A549 (cell line): ENCODE measurements at regions not wholly inside any gene's neighbourhood (a gene's known extent, or its start where the extent isn't known, plus 50 kb on each side); places are given as distances from the start of the nearest gene placed in this dataset.

Experiments used
- ATAC-seq, 2 experiments: fragments of 200-7000 bp in 1 of 2; fragments of >200 bp in 1 of 2; cut with Nextera tagmentation in 1 of 2; cut with Tn5 transposase in 1 of 2; 3 replicates each; pipeline versions ENCODE4 v1.8.0 to v1.9.1; 2018 to 2020; ENCODE audit warnings: mild to moderate bottlenecking in 1 of 2, moderate library complexity in 1 of 2
- CTCF ChIA-PET: fragments of 300-600 bp; sonication (Branson Sonifier 250); formaldehyde crosslinking; extraction: SDS; loops from one replicate; lab custom pipeline; 2021; ENCODE audit warnings: antibody characterized with exemption, inconsistent platforms; lab: Yijun Ruan, JAX
- POLR2A ChIA-PET: fragments of 350-600 bp; formaldehyde crosslinking; extraction: SDS; loops from one replicate; lab custom pipeline; 2021; ENCODE audit warnings: antibody characterized with exemption, inconsistent platforms; lab: Yijun Ruan, JAX
- DNase-seq, 2 experiments: peaks; one replicate each; pipeline versions ENCODE4 v3.0.0 to v3.0.0-alpha.2; 2011 to 2016; ENCODE audit warnings: low read depth in 1 of 2, low spot score in 1 of 2
- FAIRE-seq: peaks from 2 replicates; lab custom pipeline; 2011; peaks lifted over from hg19 to GRCh38; lab: Jason Lieb, UNC
- H3K27ac ChIP-seq, 2 experiments: fragments of >200 bp; sonication (Bioruptor Twin); formaldehyde crosslinking; 3 replicates each; pipeline ENCODE4 v1.5.1; 2016 to 2017
- H3K4me1 ChIP-seq: fragments of >200 bp; sonication (Bioruptor Twin); formaldehyde crosslinking; 3 replicates; pipeline ENCODE4 v1.6.1; 2016
- H3K4me2 ChIP-seq: fragments of >200 bp; sonication (Bioruptor Twin); formaldehyde crosslinking; 3 replicates; pipeline ENCODE4 v1.6.1; 2016
- H3K4me3 ChIP-seq: fragments of >200 bp; sonication (Bioruptor Twin); formaldehyde crosslinking; 3 replicates; pipeline ENCODE4 v1.5.1; 2016
- H3K9me3 ChIP-seq: fragments of >200 bp; sonication (Bioruptor Twin); formaldehyde crosslinking; 3 replicates; pipeline ENCODE4 v1.6.1; 2016
- EHF ChIP-seq: fragments of 250-450 bp; sonication (Bioruptor Pico); IDR thresholded peaks from 2 replicates; pipeline ENCODE4 v1.5.0; 2020; ENCODE audit warnings: mild to moderate bottlenecking
- ESRRA ChIP-seq: fragments of 150-350 bp; IDR thresholded peaks from 2 replicates; pipeline ENCODE4 v1.6.1; 2014; ENCODE audit warnings: mild to moderate bottlenecking, low read length, borderline replicate concordance
- FOXS1 ChIP-seq: fragments of 250-450 bp; sonication (Bioruptor Pico); IDR thresholded peaks from 2 replicates; pipeline ENCODE4 v1.5.0; 2020; ENCODE audit warnings: mild to moderate bottlenecking, moderate library complexity
- HOXA7 ChIP-seq: fragments of 250-450 bp; sonication (Bioruptor Pico); IDR thresholded peaks from 2 replicates; pipeline ENCODE4 v1.5.0; 2020; ENCODE audit warnings: mild to moderate bottlenecking, moderate library complexity
- HOXB13 ChIP-seq: fragments of 250-450 bp; sonication (Bioruptor Pico); IDR thresholded peaks from 2 replicates; pipeline ENCODE4 v1.5.0; 2020; ENCODE audit warnings: low read depth, mild to moderate bottlenecking, moderate library complexity
- MAFK ChIP-seq: fragments of 450-650 bp; IDR thresholded peaks from 2 replicates; pipeline ENCODE4 v1.6.1; 2014; ENCODE audit not compliant: partially characterized antibody
- MYC ChIP-seq: IDR thresholded peaks from 2 replicates; pipeline ENCODE4 v1.6.1; 2012; ENCODE audit warnings: mild to moderate bottlenecking, inconsistent platforms, low read length, improper control_type of control experiment, borderline replicate concordance
- PHF8 ChIP-seq: fragments of 200-600 bp; sonication (generic); IDR thresholded peaks from 2 replicates; pipeline ENCODE4 v1.6.1; 2016; ENCODE audit warnings: low read depth, mild to moderate bottlenecking, antibody characterized with exemption, moderate library complexity, borderline replicate concordance
- POLR2AphosphoS2 ChIP-seq: conservative IDR thresholded peaks from 2 replicates; pipeline ENCODE4 v1.6.1; 2012; ENCODE audit warnings: low read length, improper control_type of control experiment, inconsistent platforms
- RCOR1 ChIP-seq: fragments of 150-350 bp; IDR thresholded peaks from 2 replicates; pipeline ENCODE4 v1.6.1; 2014; ENCODE audit warnings: antibody characterized with exemption, low read length, low read depth
- RFX5 ChIP-seq: fragments of 450-650 bp; IDR thresholded peaks from 2 replicates; pipeline ENCODE4 v1.7.1; 2014; ENCODE audit warnings: antibody characterized with exemption, mild to moderate bottlenecking, moderate library complexity
- TP53 ChIP-seq: fragments of 250-450 bp; sonication (Bioruptor Pico); IDR thresholded peaks from 2 replicates; pipeline ENCODE4 v1.5.0; 2021; ENCODE audit warnings: mild to moderate bottlenecking, moderate library complexity
- ZC3H11A ChIP-seq: fragments of 450-650 bp; IDR thresholded peaks from 2 replicates; pipeline ENCODE4 v1.6.1; 2014; ENCODE audit warnings: antibody characterized with exemption, mild to moderate bottlenecking
- ZSCAN20 ChIP-seq: fragments of 250-450 bp; sonication (Bioruptor Pico); IDR thresholded peaks from 2 replicates; pipeline ENCODE4 v1.8.0; 2022; ENCODE audit warnings: mild to moderate bottlenecking, moderate library complexity
- WGBS: methylation state at CpG from one replicate; pipeline ENCODE4 v1.1.6; 2017; ENCODE audit errors: missing lambda C conversion rate; 5-methylcytosine and 5-hydroxymethylcytosine counted together
- TF ChIP-seq, protein P1 (sequence below): fragments of 450-650 bp; IDR thresholded peaks from 2 replicates; pipeline ENCODE4 v1.6.1; 2014; ENCODE audit warnings: antibody characterized with exemption
- TF ChIP-seq, protein P2 (sequence below): fragments of 200-600 bp; sonication (generic); IDR thresholded peaks from 2 replicates; pipeline ENCODE4 v1.6.1; 2016; ENCODE audit warnings: antibody characterized with exemption, mild to moderate bottlenecking, moderate library complexity
- TF ChIP-seq, protein P3 (sequence below): fragments of 250-450 bp; sonication (Bioruptor Pico); IDR thresholded peaks from 2 replicates; pipeline ENCODE4 v1.5.0; 2021; ENCODE audit warnings: mild to moderate bottlenecking, moderate library complexity, borderline replicate concordance
- TF ChIP-seq, protein P4 (sequence below): fragments of >200 bp; sonication (Bioruptor Twin); formaldehyde crosslinking; IDR thresholded peaks from 2 replicates; pipeline ENCODE4 v1.6.1; 2016
- TF ChIP-seq, protein P5 (sequence below): fragments of >200 bp; sonication (Bioruptor Twin); formaldehyde crosslinking; IDR thresholded peaks from 3 replicates; pipeline ENCODE4 v1.5.1; 2016

DNA sequence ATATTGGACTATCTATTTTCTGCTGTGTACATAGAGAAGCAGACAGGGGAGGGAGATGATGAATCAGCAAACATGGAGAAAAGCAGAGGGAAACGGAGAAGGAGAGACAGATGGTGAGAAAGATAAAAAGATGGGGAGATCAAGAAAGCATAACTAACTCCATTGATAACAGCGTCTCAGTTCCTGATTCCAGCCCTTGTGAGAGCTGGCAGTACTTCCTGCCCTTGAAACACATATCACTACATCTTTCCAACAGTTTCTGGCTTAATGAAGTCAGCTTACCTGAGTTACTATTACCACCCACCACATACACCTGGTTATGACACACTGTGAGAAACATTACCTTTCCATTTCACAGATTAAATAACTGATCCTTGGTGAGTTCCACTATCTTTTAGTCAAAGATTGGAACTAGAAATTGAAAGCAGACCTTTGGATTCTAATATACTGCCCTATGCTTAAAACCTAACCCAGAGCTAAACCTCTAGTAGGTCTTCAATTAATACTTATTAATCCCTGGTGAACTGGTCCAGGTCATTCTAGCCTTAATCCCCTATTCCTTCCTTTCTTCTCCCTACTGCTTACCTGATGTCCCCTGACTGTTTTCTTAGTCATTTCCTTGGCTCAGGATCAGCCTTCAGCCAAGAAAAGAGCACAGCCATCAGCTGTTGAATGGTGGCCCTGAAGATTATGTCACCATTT, 346.6 kb upstream of the CCL2 start:
- Histone ChIP-seq H3K4me2 (no peak overlapping the region), H3K4me3 (no peak overlapping the region), H3K9me3 (no peaks in the 10 kb centered on the region), H3K27ac (no peak overlapping the region), H3K4me1 (no peaks in the 10 kb centered on the region)
- POLR2A ChIA-PET, result no interaction called here
- no peak for DNase-seq
- ATAC-seq, result no peak
- TF ChIP-seq, protein P1, sequence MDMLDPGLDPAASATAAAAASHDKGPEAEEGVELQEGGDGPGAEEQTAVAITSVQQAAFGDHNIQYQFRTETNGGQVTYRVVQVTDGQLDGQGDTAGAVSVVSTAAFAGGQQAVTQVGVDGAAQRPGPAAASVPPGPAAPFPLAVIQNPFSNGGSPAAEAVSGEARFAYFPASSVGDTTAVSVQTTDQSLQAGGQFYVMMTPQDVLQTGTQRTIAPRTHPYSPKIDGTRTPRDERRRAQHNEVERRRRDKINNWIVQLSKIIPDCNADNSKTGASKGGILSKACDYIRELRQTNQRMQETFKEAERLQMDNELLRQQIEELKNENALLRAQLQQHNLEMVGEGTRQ, result no peak
- no peak for TF ChIP-seq POLR2AphosphoS2
- no peak for FAIRE-seq
- CTCF ChIA-PET, result interaction anchor here (0.6 kb wide), 1 partner anchor 20 kb away, joined by 3 read pairs; no protein-coding TSS in a partner anchor
- 7% methylated on average over 2 of the region's 2 CpGs for whole genome bisulfite sequencing

DNA sequence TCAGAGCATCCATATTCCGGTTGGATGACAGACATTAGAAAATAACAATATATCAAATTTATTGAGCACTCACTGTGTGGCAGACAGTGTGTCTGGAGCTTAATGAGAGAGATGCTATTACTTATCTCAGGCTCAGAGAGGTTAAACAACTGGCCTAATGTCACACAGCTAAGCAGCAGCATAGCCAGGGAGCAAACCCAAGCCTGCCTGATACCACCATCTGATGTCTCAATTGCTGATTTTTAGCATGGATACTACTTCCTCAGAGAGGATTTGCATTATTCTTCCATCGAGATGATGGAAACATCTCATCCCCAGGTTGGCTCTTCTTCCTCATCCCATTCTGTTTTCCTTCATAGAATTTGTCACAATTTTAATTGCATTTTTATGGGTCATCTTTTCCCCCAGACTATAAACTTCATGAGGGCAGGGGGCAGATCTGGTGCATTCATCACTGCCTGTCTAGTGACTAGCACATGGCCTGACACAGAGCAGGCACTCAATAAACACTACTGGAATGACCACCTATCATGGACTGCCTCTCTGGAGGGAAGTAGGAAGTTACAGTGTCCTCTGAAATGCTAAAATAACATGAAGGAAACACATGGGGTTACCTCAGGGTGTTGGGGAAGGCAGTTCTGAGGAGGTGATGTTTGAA, 344.8 kb upstream of the CCL2 start:
- no peak overlapping the region for H3K4me2 ChIP-seq
- 20% methylated on average over 2 of the region's 2 CpGs for WGBS
- FAIRE-seq (no peak), ATAC-seq (no peak), DNase-seq (no peak)
- H3K27ac ChIP-seq, result no peak overlapping the region
- no peaks in the 10 kb centered on the region for H3K4me1 ChIP-seq
- TF ChIP-seq, protein P2, sequence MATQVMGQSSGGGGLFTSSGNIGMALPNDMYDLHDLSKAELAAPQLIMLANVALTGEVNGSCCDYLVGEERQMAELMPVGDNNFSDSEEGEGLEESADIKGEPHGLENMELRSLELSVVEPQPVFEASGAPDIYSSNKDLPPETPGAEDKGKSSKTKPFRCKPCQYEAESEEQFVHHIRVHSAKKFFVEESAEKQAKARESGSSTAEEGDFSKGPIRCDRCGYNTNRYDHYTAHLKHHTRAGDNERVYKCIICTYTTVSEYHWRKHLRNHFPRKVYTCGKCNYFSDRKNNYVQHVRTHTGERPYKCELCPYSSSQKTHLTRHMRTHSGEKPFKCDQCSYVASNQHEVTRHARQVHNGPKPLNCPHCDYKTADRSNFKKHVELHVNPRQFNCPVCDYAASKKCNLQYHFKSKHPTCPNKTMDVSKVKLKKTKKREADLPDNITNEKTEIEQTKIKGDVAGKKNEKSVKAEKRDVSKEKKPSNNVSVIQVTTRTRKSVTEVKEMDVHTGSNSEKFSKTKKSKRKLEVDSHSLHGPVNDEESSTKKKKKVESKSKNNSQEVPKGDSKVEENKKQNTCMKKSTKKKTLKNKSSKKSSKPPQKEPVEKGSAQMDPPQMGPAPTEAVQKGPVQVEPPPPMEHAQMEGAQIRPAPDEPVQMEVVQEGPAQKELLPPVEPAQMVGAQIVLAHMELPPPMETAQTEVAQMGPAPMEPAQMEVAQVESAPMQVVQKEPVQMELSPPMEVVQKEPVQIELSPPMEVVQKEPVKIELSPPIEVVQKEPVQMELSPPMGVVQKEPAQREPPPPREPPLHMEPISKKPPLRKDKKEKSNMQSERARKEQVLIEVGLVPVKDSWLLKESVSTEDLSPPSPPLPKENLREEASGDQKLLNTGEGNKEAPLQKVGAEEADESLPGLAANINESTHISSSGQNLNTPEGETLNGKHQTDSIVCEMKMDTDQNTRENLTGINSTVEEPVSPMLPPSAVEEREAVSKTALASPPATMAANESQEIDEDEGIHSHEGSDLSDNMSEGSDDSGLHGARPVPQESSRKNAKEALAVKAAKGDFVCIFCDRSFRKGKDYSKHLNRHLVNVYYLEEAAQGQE, result no peak
- no peak for TF ChIP-seq MYC
- no peak for TF ChIP-seq PHF8
- TF ChIP-seq ZC3H11A, result no peak
- TF ChIP-seq, protein P3, sequence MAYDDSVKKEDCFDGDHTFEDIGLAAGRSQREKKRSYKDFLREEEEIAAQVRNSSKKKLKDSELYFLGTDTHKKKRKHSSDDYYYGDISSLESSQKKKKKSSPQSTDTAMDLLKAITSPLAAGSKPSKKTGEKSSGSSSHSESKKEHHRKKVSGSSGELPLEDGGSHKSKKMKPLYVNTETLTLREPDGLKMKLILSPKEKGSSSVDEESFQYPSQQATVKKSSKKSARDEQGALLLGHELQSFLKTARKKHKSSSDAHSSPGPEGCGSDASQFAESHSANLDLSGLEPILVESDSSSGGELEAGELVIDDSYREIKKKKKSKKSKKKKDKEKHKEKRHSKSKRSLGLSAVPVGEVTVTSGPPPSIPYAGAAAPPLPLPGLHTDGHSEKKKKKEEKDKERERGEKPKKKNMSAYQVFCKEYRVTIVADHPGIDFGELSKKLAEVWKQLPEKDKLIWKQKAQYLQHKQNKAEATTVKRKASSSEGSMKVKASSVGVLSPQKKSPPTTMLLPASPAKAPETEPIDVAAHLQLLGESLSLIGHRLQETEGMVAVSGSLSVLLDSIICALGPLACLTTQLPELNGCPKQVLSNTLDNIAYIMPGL (CRISPR knock-in tag), result no peak
- no peak for TF ChIP-seq ESRRA
- TF ChIP-seq RCOR1, result no peak
- no peak for TF ChIP-seq FOXS1 (CRISPR knock-in tag)
- TF ChIP-seq EHF (CRISPR knock-in tag), result no peak
- no peak for TF ChIP-seq HOXB13 (CRISPR knock-in tag)
- no peak for TF ChIP-seq MAFK
- no peak for TF ChIP-seq RFX5
- TF ChIP-seq, protein P4, sequence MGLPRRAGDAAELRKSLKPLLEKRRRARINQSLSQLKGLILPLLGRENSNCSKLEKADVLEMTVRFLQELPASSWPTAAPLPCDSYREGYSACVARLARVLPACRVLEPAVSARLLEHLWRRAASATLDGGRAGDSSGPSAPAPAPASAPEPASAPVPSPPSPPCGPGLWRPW, result no peak
- TF ChIP-seq HOXA7 (CRISPR knock-in tag), result no peak
- TF ChIP-seq, protein P5, sequence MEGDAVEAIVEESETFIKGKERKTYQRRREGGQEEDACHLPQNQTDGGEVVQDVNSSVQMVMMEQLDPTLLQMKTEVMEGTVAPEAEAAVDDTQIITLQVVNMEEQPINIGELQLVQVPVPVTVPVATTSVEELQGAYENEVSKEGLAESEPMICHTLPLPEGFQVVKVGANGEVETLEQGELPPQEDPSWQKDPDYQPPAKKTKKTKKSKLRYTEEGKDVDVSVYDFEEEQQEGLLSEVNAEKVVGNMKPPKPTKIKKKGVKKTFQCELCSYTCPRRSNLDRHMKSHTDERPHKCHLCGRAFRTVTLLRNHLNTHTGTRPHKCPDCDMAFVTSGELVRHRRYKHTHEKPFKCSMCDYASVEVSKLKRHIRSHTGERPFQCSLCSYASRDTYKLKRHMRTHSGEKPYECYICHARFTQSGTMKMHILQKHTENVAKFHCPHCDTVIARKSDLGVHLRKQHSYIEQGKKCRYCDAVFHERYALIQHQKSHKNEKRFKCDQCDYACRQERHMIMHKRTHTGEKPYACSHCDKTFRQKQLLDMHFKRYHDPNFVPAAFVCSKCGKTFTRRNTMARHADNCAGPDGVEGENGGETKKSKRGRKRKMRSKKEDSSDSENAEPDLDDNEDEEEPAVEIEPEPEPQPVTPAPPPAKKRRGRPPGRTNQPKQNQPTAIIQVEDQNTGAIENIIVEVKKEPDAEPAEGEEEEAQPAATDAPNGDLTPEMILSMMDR, result no peak
- TF ChIP-seq TP53 (CRISPR knock-in tag), result no peak
- no peak for TF ChIP-seq ZSCAN20
- ChIA-PET CTCF (interaction anchor here (1.5 kb wide), 1 partner anchor 57 kb away, joined by 3 read pairs; no protein-coding TSS in a partner anchor), POLR2A (no interaction called here)
- no peaks in the 10 kb centered on the region for H3K9me3 ChIP-seq
- no peak overlapping the region for H3K4me3 ChIP-seq
